ENCODE measurements at regions not wholly inside any gene's neighbourhood (a gene's known extent, or its start where the extent isn't known, plus 50 kb on each side); places are given as distances from the start of the nearest gene placed in this dataset.

GRCh38 chr15:87628311-87628710, 628.2 kb downstream of the NTRK3 start:
- Histone ChIP-seq H3K4me3 (no peak overlapping the region), H3K9me3 (no peaks in the 10 kb centered on the region), H3K27me3 (no peaks in the 10 kb centered on the region), H3K4me1 (no peaks in the 10 kb centered on the region), H3K27ac (no peak overlapping the region), H3K36me3 (no peaks in the 10 kb centered on the region)
- intact Hi-C loops (cut with DNase I; ENCODE audit: low total_unique reads): no loop called here
- no peak for DNase-seq
- WGBS, 5 donors: 25 to 49% (median 35%) methylated on average over 3 of the region's 3 CpGs
- no peak for TF ChIP-seq EP300 (IDR thresholded peaks at IDR 0.05)

GRCh38 chr15:87626860-87627259, 629.7 kb downstream of the NTRK3 start:
- Histone ChIP-seq H3K4me3 (no peak overlapping the region), H3K9me3 (no peaks in the 10 kb centered on the region), H3K36me3 (no peaks in the 10 kb centered on the region), H3K27me3 (no peaks in the 10 kb centered on the region), H3K27ac (no peak overlapping the region), H3K4me1 (no peaks in the 10 kb centered on the region)
- WGBS, 5 donors: 73 to 81% (median 78%) methylated on average over 4 of the region's 4 CpGs
- intact Hi-C loops (cut with DNase I; ENCODE audit: low total_unique reads): no loop called here
- DNase-seq: no peak
- TF ChIP-seq EP300 (IDR thresholded peaks at IDR 0.05): no peak
- no peak for TF ChIP-seq POLR2AphosphoS5 (IDR thresholded peaks at IDR 0.05)
- no peak for TF ChIP-seq CTCF (IDR thresholded peaks at IDR 0.05)
- TF ChIP-seq POLR2A (IDR thresholded peaks at IDR 0.05): no peak

- intact Hi-C loops (cut with DNase I; ENCODE audit: low total_unique reads): no loop called here
Measured at GRCh38 chr15:87623832-87624231, 632.7 kb downstream of the NTRK3 start.

GRCh38 chr15:87620393-87620792, 636.1 kb downstream of the NTRK3 start:
- Histone ChIP-seq H3K9me3 (no peaks in the 10 kb centered on the region), H3K4me1 (peaks cover 0 to 10% (median 0%) of the 10 kb centered on the region in 4 donors), H3K36me3 (no peaks in the 10 kb centered on the region), H3K27ac (no peak overlapping the region), H3K27me3 (no peaks in the 10 kb centered on the region), H3K4me3 (no peak overlapping the region)
- intact Hi-C loops (cut with DNase I; ENCODE audit: low total_unique reads): no loop called here
- 81 to 98% (median 94%) methylated on average over 2 of the region's 2 CpGs for WGBS, 5 donors
- TF ChIP-seq POLR2AphosphoS5 (IDR thresholded peaks at IDR 0.05) (no peak), CTCF (IDR thresholded peaks at IDR 0.05) (no peak), EP300 (IDR thresholded peaks at IDR 0.05) (no peak), POLR2A (IDR thresholded peaks at IDR 0.05) (no peak)
- DNase-seq: no peak

More at GRCh38 chr15:87623832-87624231, 632.7 kb downstream of the NTRK3 start:
- TF ChIP-seq CTCF (IDR thresholded peaks at IDR 0.05) (no peak), POLR2AphosphoS5 (IDR thresholded peaks at IDR 0.05) (no peak), POLR2A (IDR thresholded peaks at IDR 0.05) (no peak), EP300 (IDR thresholded peaks at IDR 0.05) (no peak)
- DNase-seq: no peak
- Histone ChIP-seq H3K27me3 (no peaks in the 10 kb centered on the region), H3K4me1 (peaks cover 0 to 8% (median 0%) of the 10 kb centered on the region in 4 donors), H3K36me3 (no peaks in the 10 kb centered on the region), H3K27ac (no peak overlapping the region), H3K9me3 (no peaks in the 10 kb centered on the region), H3K4me3 (no peak overlapping the region)
- WGBS, 5 donors: 45 to 51% (median 47%) methylated on average over 6 of the region's 6 CpGs

DNA sequence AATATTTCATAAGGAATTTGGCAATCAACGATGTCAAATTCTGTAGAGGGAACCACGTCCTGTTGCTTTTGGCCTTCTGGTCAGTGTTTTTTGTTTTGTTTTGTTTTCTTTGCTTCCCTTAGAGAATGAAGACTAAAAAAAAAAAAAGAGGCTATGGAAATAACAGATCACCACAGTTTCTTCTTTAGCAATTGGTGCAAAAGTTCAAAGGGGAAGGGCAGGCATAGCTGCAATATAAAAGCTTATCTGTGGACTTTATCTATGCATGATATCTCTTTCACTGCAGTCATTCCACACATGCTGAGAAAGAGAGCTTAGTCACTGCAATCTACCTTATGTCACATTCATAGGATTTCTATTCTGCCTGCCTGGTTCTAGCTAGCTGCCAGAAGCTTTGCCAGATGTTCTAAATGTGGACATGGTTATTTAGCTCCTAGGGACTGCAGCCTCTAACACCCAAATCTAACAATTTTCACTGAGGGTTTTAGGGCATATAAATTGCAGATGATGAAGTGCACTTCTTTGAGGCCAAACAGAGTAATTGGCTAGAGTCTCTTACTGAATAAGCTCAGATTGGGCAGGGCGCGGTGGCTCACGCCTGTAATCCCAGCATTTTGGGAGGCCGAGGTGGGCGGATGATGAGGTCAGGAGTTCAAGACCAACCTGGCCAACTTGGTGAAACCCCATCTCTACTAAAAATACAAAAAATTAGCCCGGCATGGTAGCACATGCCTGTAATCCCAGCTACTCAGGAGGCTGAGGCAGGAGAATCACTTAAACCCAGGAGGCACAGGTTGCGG, 637.2 kb downstream of the NTRK3 start:
- intact Hi-C loops (cut with DNase I; ENCODE audit: low total_unique reads): no loop called here
- no peak for TF ChIP-seq POLR2AphosphoS5 (IDR thresholded peaks at IDR 0.05)
- no peak for TF ChIP-seq POLR2A (IDR thresholded peaks at IDR 0.05)
- no peak for TF ChIP-seq EP300 (IDR thresholded peaks at IDR 0.05)
- TF ChIP-seq CTCF (IDR thresholded peaks at IDR 0.05): no peak
- Histone ChIP-seq H3K27me3 (no peaks in the 10 kb centered on the region), H3K27ac (peak overlapping the region in 1 of 5 donors; percentile 9), H3K4me3 (no peak overlapping the region), H3K9me3 (no peaks in the 10 kb centered on the region), H3K36me3 (no peaks in the 10 kb centered on the region), H3K4me1 (peaks cover 0 to 10% (median 0%) of the 10 kb centered on the region in 4 donors)
- peak in 1 of 2 donors; percentile 43 for DNase-seq
- WGBS, 5 donors: 75 to 78% (median 76%) methylated on average over 9 of the region's 9 CpGs
